Activated CD8-positive, alpha-beta memory T cell treated with anti-CD3 and anti-CD28 coated beads for 4 hours (primary cell): ENCODE measurements at regions not wholly inside any gene's neighbourhood (a gene's known extent, or its start where the extent isn't known, plus 50 kb on each side); places are given as distances from the start of the nearest gene placed in this dataset.
"Not testable (repeated sequence)": the region's sequence is repeated elsewhere in the genome, so short reads cannot be mapped to it uniquely, and the experiment has no call there.

Experiments
- DNase-seq, 2 donors: peaks; one replicate each; pipeline ENCODE4 v3.0.0-alpha.2; 2020; ENCODE audit warnings: low read depth in 2 of 2

- DNase-seq: no peak
These were observed 185.2 kb downstream of the SHOX2 start for GRCh38 chr3:157920822-157921700.

- DNase-seq: no peak
These were observed 186.8 kb downstream of the SHOX2 start for GRCh38 chr3:157919319-157919887.

GRCh38 chr3:157918402-157918801 lies 187.8 kb downstream of the SHOX2 start:
- no peak for DNase-seq

GRCh38 chr3:157916672-157917071 lies 189.5 kb downstream of the SHOX2 start:
- DNase-seq: no peak

GRCh38 chr3:157914882-157915281 lies 191.3 kb downstream of the SHOX2 start:
- DNase-seq: no peak

- DNase-seq: no peak
These were observed 192.5 kb downstream of the SHOX2 start for GRCh38 chr3:157913741-157914150.

- no peak for DNase-seq
These were observed 193.4 kb downstream of the SHOX2 start for GRCh38 chr3:157912514-157913451.

- DNase-seq: no peak
These were observed 199.6 kb downstream of the SHOX2 start for GRCh38 chr3:157906627-157907026.

GRCh38 chr3:157905885-157906284 lies 200.3 kb downstream of the SHOX2 start:
- no peak for DNase-seq

- DNase-seq: not testable (repeated sequence)
These were observed 203.5 kb downstream of the SHOX2 start for GRCh38 chr3:157902680-157903079.

GRCh38 chr3:157888040-157888439 lies 218.2 kb downstream of the SHOX2 start:
- no peak for DNase-seq

- no peak for DNase-seq
These were observed 229.7 kb downstream of the SHOX2 start for GRCh38 chr3:157876556-157876955.

GRCh38 chr3:157872902-157873301 lies 233.3 kb downstream of the SHOX2 start:
- no peak for DNase-seq

GRCh38 chr3:157871838-157872460 lies 234.3 kb downstream of the SHOX2 start:
- no peak for DNase-seq

GRCh38 chr3:157871248-157871647 lies 235.0 kb downstream of the SHOX2 start:
- DNase-seq: no peak

- no peak for DNase-seq
These were observed 237.3 kb downstream of the SHOX2 start for GRCh38 chr3:157868946-157869345.

- no peak for DNase-seq
These were observed 238.0 kb downstream of the SHOX2 start for GRCh38 chr3:157868196-157868595.

GRCh38 chr3:157865352-157866000 lies 240.7 kb downstream of the SHOX2 start:
- no peak for DNase-seq

- DNase-seq: no peak
These were observed 245.0 kb downstream of the SHOX2 start for GRCh38 chr3:157861076-157861765.

GRCh38 chr3:157859541-157859940 lies 246.7 kb downstream of the SHOX2 start:
- DNase-seq: no peak

- no peak for DNase-seq
These were observed 247.4 kb downstream of the SHOX2 start for GRCh38 chr3:157858821-157859220.
